ENCODE measurements at regions not wholly inside any gene's neighbourhood (a gene's known extent, or its start where the extent isn't known, plus 50 kb on each side); places are given as distances from the start of the nearest gene placed in this dataset.

GRCh38 chr14:28254768-28255167 lies 511.8 kb upstream of the FOXG1 start:
- ChIA-PET CTCF (no interaction called here), POLR2A (no interaction called here)
- DNase-seq (no peak), ATAC-seq (ENCODE audit: low read depth) (no peak)
- Histone ChIP-seq H3K4me3 (ENCODE audit: control extremely low read depth in 1 of 5, extremely low read depth in 1 of 5, insufficient read depth in 1 of 5, low read depth in 2 of 5, low read length in 4 of 5) (no peak overlapping the region), H3K4me1 (ENCODE audit: control insufficient read depth in 2 of 2, insufficient read depth in 2 of 2, low read length in 2 of 2) (no peaks in the 10 kb centered on the region), H4K20me1 (ENCODE audit: control insufficient read depth, insufficient read depth, low read length, poor library complexity, severe bottlenecking) (no peaks in the 10 kb centered on the region), H3K9ac (ENCODE audit: low read length) (no peak overlapping the region), H3K27ac (ENCODE audit: low read length in 2 of 2) (no peak overlapping the region), H3K9me3 (ENCODE audit: control extremely low read depth in 1 of 3, control insufficient read depth in 2 of 3, insufficient read depth in 1 of 3, low read length in 2 of 3) (peaks cover 0 to 14% (median 0%) of the 10 kb centered on the region in 3 donors), H3K79me2 (ENCODE audit: control insufficient read depth, insufficient read depth, low read length) (no peaks in the 10 kb centered on the region), H3K4me2 (replicated peaks; ENCODE audit: low read depth, low read length, poor library complexity, severe bottlenecking) (no peak overlapping the region), H3K36me3 (replicated peaks in 1 of 2; ENCODE audit: control extremely low read depth in 1 of 2, control insufficient read depth in 1 of 2, extremely low read depth in 1 of 2, insufficient read depth in 2 of 2, low read length in 1 of 2) (no peaks in the 10 kb centered on the region), H3K27me3 (replicated peaks in 1 of 4; ENCODE audit: control extremely low read depth in 1 of 4, control insufficient read depth in 3 of 4, insufficient read depth in 4 of 4, low read length in 3 of 4) (no peaks in the 10 kb centered on the region), H2AFZ (ENCODE audit: insufficient read depth, low read depth, low read length, poor library complexity, severe bottlenecking) (no peak overlapping the region)
- H3K27me3 Mint-ChIP-seq = no peaks in the 10 kb centered on the region
- TF ChIP-seq EZH2 (IDR thresholded peaks at IDR 0.05; ENCODE audit: borderline replicate concordance, insufficient read depth, low read depth, low read length, poor library complexity, severe bottlenecking) (no peak), CTCF (IDR thresholded peaks at IDR 0.05) (no peak)
- no peak overlapping the region for H3K27ac Mint-ChIP-seq
- 100% methylated on average over 1 of the region's 1 CpG for WGBS (ENCODE audit: insufficient coverage)
- intact Hi-C loops (cut with micrococcal nuclease) = no loop called here
- no peaks in the 10 kb centered on the region for H3K9me3 Mint-ChIP-seq (ENCODE audit: insufficient read depth)
- H3K4me1 Mint-ChIP-seq = no peaks in the 10 kb centered on the region
- no peak overlapping the region for H3K4me3 Mint-ChIP-seq

GRCh38 chr14:28264306-28264705 lies 502.3 kb upstream of the FOXG1 start:
- POLR2A ChIA-PET = no interaction called here
- no peaks in the 10 kb centered on the region for H4K20me1 ChIP-seq (ENCODE audit: control insufficient read depth, insufficient read depth, low read length, poor library complexity, severe bottlenecking)
- H2AFZ ChIP-seq (ENCODE audit: insufficient read depth, low read depth, low read length, poor library complexity, severe bottlenecking) = no peak overlapping the region
- peaks cover 0 to 21% (median 1%) of the 10 kb centered on the region in 3 donors for H3K9me3 ChIP-seq (ENCODE audit: control extremely low read depth in 1 of 3, control insufficient read depth in 2 of 3, insufficient read depth in 1 of 3, low read length in 2 of 3)
- TF ChIP-seq CTCF (IDR thresholded peaks at IDR 0.05) = no peak
- TF ChIP-seq EZH2 (IDR thresholded peaks at IDR 0.05; ENCODE audit: borderline replicate concordance, insufficient read depth, low read depth, low read length, poor library complexity, severe bottlenecking) = no peak
- H3K4me3 ChIP-seq (ENCODE audit: control extremely low read depth in 1 of 5, extremely low read depth in 1 of 5, insufficient read depth in 1 of 5, low read depth in 2 of 5, low read length in 4 of 5) = no peak overlapping the region
- WGBS (ENCODE audit: insufficient coverage) = 76% methylated on average over 27 of the region's 29 CpGs
- H3K79me2 ChIP-seq (ENCODE audit: control insufficient read depth, insufficient read depth, low read length) = no peaks in the 10 kb centered on the region
- H3K4me2 ChIP-seq (replicated peaks; ENCODE audit: low read depth, low read length, poor library complexity, severe bottlenecking) = no peak overlapping the region
- intact Hi-C loops (cut with micrococcal nuclease) = no loop called here
- no peaks in the 10 kb centered on the region for H3K27me3 ChIP-seq (replicated peaks in 1 of 4; ENCODE audit: control extremely low read depth in 1 of 4, control insufficient read depth in 3 of 4, insufficient read depth in 4 of 4, low read length in 3 of 4)
- no peaks in the 10 kb centered on the region for H3K36me3 ChIP-seq (replicated peaks in 1 of 2; ENCODE audit: control extremely low read depth in 1 of 2, control insufficient read depth in 1 of 2, extremely low read depth in 1 of 2, insufficient read depth in 2 of 2, low read length in 1 of 2)
- CTCF ChIA-PET = no interaction called here
- no peak overlapping the region for H3K4me3 Mint-ChIP-seq
- ATAC-seq (ENCODE audit: low read depth) = no peak
- no peak overlapping the region for H3K9ac ChIP-seq (ENCODE audit: low read length)
- peaks cover 10% of the 10 kb centered on the region for H3K9me3 Mint-ChIP-seq (ENCODE audit: insufficient read depth)
- no peak for DNase-seq
- no peaks in the 10 kb centered on the region for H3K4me1 ChIP-seq (ENCODE audit: control insufficient read depth in 2 of 2, insufficient read depth in 2 of 2, low read length in 2 of 2)
- H3K27ac ChIP-seq (ENCODE audit: low read length in 2 of 2) = no peak overlapping the region
- no peak overlapping the region for H3K27ac Mint-ChIP-seq
- no peaks in the 10 kb centered on the region for H3K27me3 Mint-ChIP-seq
- H3K4me1 Mint-ChIP-seq = no peaks in the 10 kb centered on the region
